ENCODE measurements at regions not wholly inside any gene's neighbourhood (a gene's known extent, or its start where the extent isn't known, plus 50 kb on each side); places are given as distances from the start of the nearest gene placed in this dataset.
"Not testable (repeated sequence)": the region's sequence is repeated elsewhere in the genome, so short reads cannot be mapped to it uniquely, and the experiment has no call there.

- no peak for FAIRE-seq
- no peak for TF ChIP-seq POLR2A (IDR thresholded peaks at IDR 0.05; ENCODE audit: low read depth, low read length)
- TF ChIP-seq POU2F2 (IDR thresholded peaks at IDR 0.05; ENCODE audit: low read depth, low read length): no peak
- no peak for TF ChIP-seq TAF1 (IDR thresholded peaks at IDR 0.05; ENCODE audit: low read depth, low read length)
- TF ChIP-seq POLR2AphosphoS5 (IDR thresholded peaks at IDR 0.05; ENCODE audit: low read depth, low read length): no peak
- TF ChIP-seq PAX5 (IDR thresholded peaks at IDR 0.05; ENCODE audit: insufficient read depth, low read length, severe bottlenecking): no peak
- TF ChIP-seq SPI1 (IDR thresholded peaks at IDR 0.05; ENCODE audit: low read depth, low read length): no peak
- no peak for DNase-seq (ENCODE audit: insufficient read length, low spot score)
Measured at GRCh38 chr5:154547551-154547950, 69.5 kb upstream of the HAND1 start.

- TF ChIP-seq SPI1 (IDR thresholded peaks at IDR 0.05; ENCODE audit: low read depth, low read length) (no peak), POLR2AphosphoS5 (IDR thresholded peaks at IDR 0.05; ENCODE audit: low read depth, low read length) (no peak), POLR2A (IDR thresholded peaks at IDR 0.05; ENCODE audit: low read depth, low read length) (no peak), POU2F2 (IDR thresholded peaks at IDR 0.05; ENCODE audit: low read depth, low read length) (no peak), TAF1 (IDR thresholded peaks at IDR 0.05; ENCODE audit: low read depth, low read length) (no peak), PAX5 (IDR thresholded peaks at IDR 0.05; ENCODE audit: insufficient read depth, low read length, severe bottlenecking) (no peak)
- DNase-seq (ENCODE audit: insufficient read length, low spot score): no peak
- no peak for FAIRE-seq
Measured at GRCh38 chr5:154546719-154547118, 68.7 kb upstream of the HAND1 start.

GRCh38 chr5:154544646-154545045 lies 66.6 kb upstream of the HAND1 start:
- TF ChIP-seq TAF1 (IDR thresholded peaks at IDR 0.05; ENCODE audit: low read depth, low read length) (no peak), POU2F2 (IDR thresholded peaks at IDR 0.05; ENCODE audit: low read depth, low read length) (no peak), POLR2AphosphoS5 (IDR thresholded peaks at IDR 0.05; ENCODE audit: low read depth, low read length) (no peak), POLR2A (IDR thresholded peaks at IDR 0.05; ENCODE audit: low read depth, low read length) (no peak), PAX5 (IDR thresholded peaks at IDR 0.05; ENCODE audit: insufficient read depth, low read length, severe bottlenecking) (no peak)
- FAIRE-seq (no peak), DNase-seq (ENCODE audit: insufficient read length, low spot score) (no peak)

- TF ChIP-seq POU2F2 (IDR thresholded peaks at IDR 0.05; ENCODE audit: low read depth, low read length) (no peak), POLR2AphosphoS5 (IDR thresholded peaks at IDR 0.05; ENCODE audit: low read depth, low read length) (no peak), PAX5 (IDR thresholded peaks at IDR 0.05; ENCODE audit: insufficient read depth, low read length, severe bottlenecking) (no peak), TAF1 (IDR thresholded peaks at IDR 0.05; ENCODE audit: low read depth, low read length) (no peak), SPI1 (IDR thresholded peaks at IDR 0.05; ENCODE audit: low read depth, low read length) (no peak), POLR2A (IDR thresholded peaks at IDR 0.05; ENCODE audit: low read depth, low read length) (no peak)
- FAIRE-seq: no peak
- DNase-seq (ENCODE audit: insufficient read length, low spot score): no peak
Measured at GRCh38 chr5:154543380-154543779, 65.4 kb upstream of the HAND1 start.

GRCh38 chr5:154542581-154542980 lies 64.6 kb upstream of the HAND1 start:
- no peak for FAIRE-seq

GRCh38 chr5:154542000-154542399 lies 64.0 kb upstream of the HAND1 start:
- FAIRE-seq (no peak), DNase-seq (ENCODE audit: insufficient read length, low spot score) (no peak)
- TF ChIP-seq TAF1 (IDR thresholded peaks at IDR 0.05; ENCODE audit: low read depth, low read length) (no peak), POU2F2 (IDR thresholded peaks at IDR 0.05; ENCODE audit: low read depth, low read length) (no peak), POLR2A (IDR thresholded peaks at IDR 0.05; ENCODE audit: low read depth, low read length) (no peak), SPI1 (IDR thresholded peaks at IDR 0.05; ENCODE audit: low read depth, low read length) (no peak), POLR2AphosphoS5 (IDR thresholded peaks at IDR 0.05; ENCODE audit: low read depth, low read length) (no peak), PAX5 (IDR thresholded peaks at IDR 0.05; ENCODE audit: insufficient read depth, low read length, severe bottlenecking) (no peak)

More at GRCh38 chr5:154542581-154542980, 64.6 kb upstream of the HAND1 start:
- TF ChIP-seq POU2F2 (IDR thresholded peaks at IDR 0.05; ENCODE audit: low read depth, low read length) (no peak), SPI1 (IDR thresholded peaks at IDR 0.05; ENCODE audit: low read depth, low read length) (no peak), PAX5 (IDR thresholded peaks at IDR 0.05; ENCODE audit: insufficient read depth, low read length, severe bottlenecking) (no peak)
- no peak for DNase-seq (ENCODE audit: insufficient read length, low spot score)

- no peak for FAIRE-seq
- DNase-seq (ENCODE audit: insufficient read length, low spot score): no peak
- TF ChIP-seq PAX5 (IDR thresholded peaks at IDR 0.05; ENCODE audit: insufficient read depth, low read length, severe bottlenecking) (no peak), SPI1 (IDR thresholded peaks at IDR 0.05; ENCODE audit: low read depth, low read length) (no peak), TAF1 (IDR thresholded peaks at IDR 0.05; ENCODE audit: low read depth, low read length) (no peak), POU2F2 (IDR thresholded peaks at IDR 0.05; ENCODE audit: low read depth, low read length) (no peak), POLR2A (IDR thresholded peaks at IDR 0.05; ENCODE audit: low read depth, low read length) (no peak), POLR2AphosphoS5 (IDR thresholded peaks at IDR 0.05; ENCODE audit: low read depth, low read length) (no peak)
Measured at GRCh38 chr5:154541553-154541952, 63.5 kb upstream of the HAND1 start.

- FAIRE-seq (no peak), DNase-seq (ENCODE audit: insufficient read length, low spot score) (no peak)
- TF ChIP-seq POLR2A (IDR thresholded peaks at IDR 0.05; ENCODE audit: low read depth, low read length): no peak
- no peak for TF ChIP-seq POU2F2 (IDR thresholded peaks at IDR 0.05; ENCODE audit: low read depth, low read length)
- TF ChIP-seq POLR2AphosphoS5 (IDR thresholded peaks at IDR 0.05; ENCODE audit: low read depth, low read length): no peak
- no peak for TF ChIP-seq TAF1 (IDR thresholded peaks at IDR 0.05; ENCODE audit: low read depth, low read length)
- no peak for TF ChIP-seq SPI1 (IDR thresholded peaks at IDR 0.05; ENCODE audit: low read depth, low read length)
- TF ChIP-seq PAX5 (IDR thresholded peaks at IDR 0.05; ENCODE audit: insufficient read depth, low read length, severe bottlenecking): no peak
Measured at GRCh38 chr5:154540600-154540999, 62.6 kb upstream of the HAND1 start.

GRCh38 chr5:154538492-154538891 lies 60.5 kb upstream of the HAND1 start:
- TF ChIP-seq POLR2AphosphoS5 (IDR thresholded peaks at IDR 0.05; ENCODE audit: low read depth, low read length): no peak
- TF ChIP-seq POLR2A (IDR thresholded peaks at IDR 0.05; ENCODE audit: low read depth, low read length): no peak
- no peak for DNase-seq (ENCODE audit: insufficient read length, low spot score)
- FAIRE-seq: no peak

GRCh38 chr5:154536439-154536838 lies 58.4 kb upstream of the HAND1 start:
- not testable (repeated sequence) for DNase-seq (ENCODE audit: insufficient read length, low spot score); FAIRE-seq

- no peak for TF ChIP-seq POU2F2 (IDR thresholded peaks at IDR 0.05; ENCODE audit: low read depth, low read length)
- TF ChIP-seq PAX5 (IDR thresholded peaks at IDR 0.05; ENCODE audit: insufficient read depth, low read length, severe bottlenecking): no peak
- TF ChIP-seq POLR2AphosphoS5 (IDR thresholded peaks at IDR 0.05; ENCODE audit: low read depth, low read length): no peak
- no peak for TF ChIP-seq SPI1 (IDR thresholded peaks at IDR 0.05; ENCODE audit: low read depth, low read length)
- no peak for TF ChIP-seq TAF1 (IDR thresholded peaks at IDR 0.05; ENCODE audit: low read depth, low read length)
- no peak for TF ChIP-seq POLR2A (IDR thresholded peaks at IDR 0.05; ENCODE audit: low read depth, low read length)
- DNase-seq (ENCODE audit: insufficient read length, low spot score) (no peak), FAIRE-seq (no peak)
Measured at GRCh38 chr5:154535535-154535934, 57.5 kb upstream of the HAND1 start.
